Tibial nerve (tissue), 4 donors: ENCODE measurements at regions not wholly inside any gene's neighbourhood (a gene's known extent, or its start where the extent isn't known, plus 50 kb on each side); places are given as distances from the start of the nearest gene placed in this dataset.

Experiments used
- CTCF ChIP-seq, 5 experiments: fragments of 200-600 bp in 3 of 5; fragments of 450-650 bp in 2 of 5; sonication (generic) in 3 of 5; IDR thresholded peaks; one replicate each; pipeline ENCODE4 v1.5.1; 2016 to 2019; ENCODE audit warnings: antibody characterized with exemption in 5 of 5, mild to moderate bottlenecking in 3 of 5, moderate library complexity in 2 of 5
- EP300 ChIP-seq, 2 donors: sonication (generic); formaldehyde crosslinking; IDR thresholded peaks; one replicate each; pipeline ENCODE4 v1.6.1; 2017; ENCODE audit warnings: antibody characterized with exemption in 2 of 2, mild to moderate bottlenecking in 1 of 2
- POLR2A ChIP-seq, 2 donors: fragments of 450-650 bp; IDR thresholded peaks; one replicate each; pipeline ENCODE4 v1.6.1; 2017; ENCODE audit warnings: antibody characterized with exemption in 2 of 2, mild to moderate bottlenecking in 2 of 2, moderate library complexity in 2 of 2

- TF ChIP-seq CTCF (IDR thresholded peaks at IDR 0.05), result no peak
- TF ChIP-seq POLR2A (IDR thresholded peaks at IDR 0.05), result no peak
- no peak for TF ChIP-seq EP300 (IDR thresholded peaks at IDR 0.05)
Observed at GRCh38 chr17:72519598-72519936, 398.7 kb downstream of the SOX9 start.
